Nephron progenitor cell (in vitro differentiated cells): ENCODE measurements at regions not wholly inside any gene's neighbourhood (a gene's known extent, or its start where the extent isn't known, plus 50 kb on each side); places are given as distances from the start of the nearest gene placed in this dataset.
"Not testable (repeated sequence)": the region's sequence is repeated elsewhere in the genome, so short reads cannot be mapped to it uniquely, and the experiment has no call there.

Experiments used
- DNase-seq: peaks from one replicate; pipeline ENCODE4 v3.0.0; 2021
- H3K27ac Mint-ChIP-seq: 2 replicates; pipeline ENCODE4 v1.8.0; 2021; ENCODE audit warnings: mild to moderate bottlenecking, moderate library complexity, mixed read lengths
- H3K27me3 Mint-ChIP-seq: 2 replicates; pipeline ENCODE4 v1.8.0; 2021; ENCODE audit warnings: mild to moderate bottlenecking, low read depth, mixed read lengths; ENCODE audit not compliant: poor library complexity
- H3K36me3 Mint-ChIP-seq: 2 replicates; pipeline ENCODE4 v1.8.0; 2021; ENCODE audit warnings: low read depth, mixed read lengths
- H3K4me1 Mint-ChIP-seq: 2 replicates; pipeline ENCODE4 v1.8.0; 2021; ENCODE audit warnings: mixed read lengths
- H3K4me3 Mint-ChIP-seq: 2 replicates; pipeline ENCODE4 v1.8.0; 2021; ENCODE audit warnings: mild to moderate bottlenecking, moderate library complexity, mixed read lengths
- H3K9me3 Mint-ChIP-seq: 2 replicates; pipeline ENCODE4 v1.8.0; 2021; ENCODE audit warnings: mild to moderate bottlenecking, moderate library complexity, mixed read lengths
- TF ChIP-seq, protein P1 (sequence below): fragments of 200-600 bp; sonication (generic); IDR thresholded peaks from 2 replicates; pipeline ENCODE4 v1.5.0; 2021; ENCODE audit warnings: antibody characterized with exemption

DNA sequence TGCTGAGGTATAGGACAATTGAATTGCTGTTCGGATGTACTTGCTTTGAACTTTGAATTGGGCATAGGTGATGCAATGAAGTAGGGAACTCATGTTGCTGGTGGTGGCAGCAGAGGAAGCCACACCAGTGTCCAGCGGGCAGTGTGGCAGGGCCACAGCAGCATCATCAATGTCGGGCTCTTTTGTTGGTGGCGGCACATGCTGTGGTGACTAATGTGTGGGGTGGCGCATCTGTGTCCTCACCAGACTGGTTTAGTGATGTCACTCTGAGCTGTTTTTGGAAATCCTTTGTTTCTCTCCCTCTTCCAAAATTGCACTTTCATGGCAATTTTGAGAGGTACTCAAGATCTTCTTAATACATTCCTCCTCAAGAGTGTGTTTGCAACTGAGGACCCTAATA, 187.6 kb downstream of the ETNK1 start:
- Mint-ChIP-seq H3K9me3 (no peaks in the 10 kb centered on the region), H3K27me3 (no peaks in the 10 kb centered on the region), H3K4me1 (no peaks in the 10 kb centered on the region), H3K36me3 (no peaks in the 10 kb centered on the region), H3K27ac (peak overlapping the region; percentile 27), H3K4me3 (no peak overlapping the region)
- TF ChIP-seq, protein P1, sequence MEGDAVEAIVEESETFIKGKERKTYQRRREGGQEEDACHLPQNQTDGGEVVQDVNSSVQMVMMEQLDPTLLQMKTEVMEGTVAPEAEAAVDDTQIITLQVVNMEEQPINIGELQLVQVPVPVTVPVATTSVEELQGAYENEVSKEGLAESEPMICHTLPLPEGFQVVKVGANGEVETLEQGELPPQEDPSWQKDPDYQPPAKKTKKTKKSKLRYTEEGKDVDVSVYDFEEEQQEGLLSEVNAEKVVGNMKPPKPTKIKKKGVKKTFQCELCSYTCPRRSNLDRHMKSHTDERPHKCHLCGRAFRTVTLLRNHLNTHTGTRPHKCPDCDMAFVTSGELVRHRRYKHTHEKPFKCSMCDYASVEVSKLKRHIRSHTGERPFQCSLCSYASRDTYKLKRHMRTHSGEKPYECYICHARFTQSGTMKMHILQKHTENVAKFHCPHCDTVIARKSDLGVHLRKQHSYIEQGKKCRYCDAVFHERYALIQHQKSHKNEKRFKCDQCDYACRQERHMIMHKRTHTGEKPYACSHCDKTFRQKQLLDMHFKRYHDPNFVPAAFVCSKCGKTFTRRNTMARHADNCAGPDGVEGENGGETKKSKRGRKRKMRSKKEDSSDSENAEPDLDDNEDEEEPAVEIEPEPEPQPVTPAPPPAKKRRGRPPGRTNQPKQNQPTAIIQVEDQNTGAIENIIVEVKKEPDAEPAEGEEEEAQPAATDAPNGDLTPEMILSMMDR: no peak
- DNase-seq: no peak

DNA sequence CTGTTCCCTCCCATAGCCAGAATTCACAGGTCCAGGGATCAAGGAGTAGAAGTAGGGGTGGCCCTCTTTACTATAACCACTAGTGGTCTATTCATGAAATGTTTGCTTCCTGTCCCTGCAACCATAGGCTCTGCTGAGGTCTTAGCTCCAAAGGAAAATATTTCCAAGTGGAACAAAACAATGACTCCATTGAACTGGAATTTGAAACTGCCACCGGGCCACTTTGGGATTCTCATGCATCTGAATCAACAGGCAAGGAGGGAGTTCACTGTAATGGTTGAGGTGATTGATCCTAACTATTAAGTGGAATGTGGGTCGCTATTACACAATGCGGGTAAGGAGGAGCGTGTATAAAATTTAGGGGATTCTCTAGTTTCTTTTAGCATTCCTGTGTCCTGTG, 197.0 kb downstream of the ETNK1 start:
- peaks cover 5% of the 10 kb centered on the region for H3K4me1 Mint-ChIP-seq
- H3K9me3 Mint-ChIP-seq: peaks cover 8% of the 10 kb centered on the region
- no peaks in the 10 kb centered on the region for H3K36me3 Mint-ChIP-seq
- H3K4me3 Mint-ChIP-seq: no peak overlapping the region
- no peaks in the 10 kb centered on the region for H3K27me3 Mint-ChIP-seq
- H3K27ac Mint-ChIP-seq: no peak overlapping the region
- DNase-seq: no peak
- TF ChIP-seq, protein P1: no peak

DNA sequence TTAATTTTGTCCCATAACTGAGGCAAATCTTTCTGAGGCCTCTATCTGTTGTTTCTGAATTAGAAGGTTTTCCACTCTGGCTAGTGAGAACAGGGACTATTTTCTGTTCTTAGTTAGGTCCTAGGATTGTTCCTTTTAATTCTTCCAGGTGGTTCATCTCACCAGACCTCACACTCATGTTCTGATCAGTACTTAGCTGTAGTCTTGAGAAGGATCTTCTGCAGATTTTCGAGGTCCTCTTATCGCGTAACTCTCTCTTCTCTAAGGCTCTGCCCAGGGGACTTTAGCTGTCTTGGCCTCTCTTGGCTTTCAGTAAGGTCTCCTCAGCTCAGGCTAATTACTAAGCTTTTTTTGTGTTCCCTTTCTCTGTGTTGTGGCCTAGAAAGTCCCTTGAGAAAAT, 201.1 kb downstream of the ETNK1 start:
- Mint-ChIP-seq H3K9me3 (peaks cover 32% of the 10 kb centered on the region), H3K27me3 (no peaks in the 10 kb centered on the region), H3K4me3 (no peak overlapping the region), H3K4me1 (peaks cover 10% of the 10 kb centered on the region), H3K36me3 (peaks cover 7% of the 10 kb centered on the region), H3K27ac (peak overlapping the region; percentile 65)
- TF ChIP-seq, protein P1: no peak
- DNase-seq: no peak

DNA sequence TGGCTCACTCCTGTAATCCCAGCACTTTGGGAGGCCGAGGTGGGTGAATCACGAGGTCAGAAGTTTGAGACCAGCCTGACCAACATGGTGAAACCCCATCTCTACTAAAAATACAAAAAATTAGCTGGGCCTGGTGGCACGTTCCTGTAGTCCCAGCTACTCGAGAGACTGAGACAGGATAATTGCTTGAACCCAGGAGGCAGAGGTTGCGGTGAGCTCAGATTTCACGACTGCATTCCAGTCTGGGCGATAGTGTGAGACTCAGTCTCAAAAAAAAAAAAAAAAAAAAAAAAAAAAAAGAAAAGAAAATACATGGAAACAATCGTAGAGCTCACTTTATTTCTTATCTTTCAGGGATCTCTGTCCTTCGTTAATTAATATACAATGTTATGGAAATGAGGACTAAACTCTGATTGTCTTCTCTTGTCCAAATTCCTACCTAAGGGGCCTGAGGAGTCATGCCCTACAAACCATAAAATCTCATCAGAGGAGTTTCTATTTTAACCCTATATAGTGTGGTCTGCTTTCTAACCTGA, 201.5 kb downstream of the ETNK1 start:
- Mint-ChIP-seq H3K9me3 (peaks cover 31% of the 10 kb centered on the region), H3K27ac (peak overlapping the region; percentile 65)
- H3K27me3 Mint-ChIP-seq, H3K4me1 Mint-ChIP-seq, H3K4me3 Mint-ChIP-seq, DNase-seq, H3K36me3 Mint-ChIP-seq: not testable (repeated sequence)

DNA sequence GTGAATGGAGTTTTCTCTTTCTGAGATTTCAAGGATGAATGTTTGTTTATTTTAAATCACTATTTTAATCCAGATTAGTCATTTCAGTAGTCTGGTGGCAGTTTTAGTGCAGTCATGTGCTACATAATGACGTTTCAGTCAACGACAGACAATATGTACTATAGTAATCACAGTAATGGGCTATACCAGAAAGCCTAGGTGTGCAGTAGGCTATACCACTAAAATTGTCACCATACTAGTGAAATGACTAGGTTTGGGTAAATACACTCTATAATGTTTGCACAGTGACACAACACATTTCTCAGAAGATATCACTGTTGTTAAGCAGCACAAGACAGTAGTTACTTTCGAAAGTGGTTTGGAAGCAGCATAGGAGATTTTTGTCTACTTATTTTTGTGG, 203.1 kb downstream of the ETNK1 start:
- Mint-ChIP-seq H3K4me1 (peaks cover 10% of the 10 kb centered on the region), H3K36me3 (peaks cover 7% of the 10 kb centered on the region), H3K4me3 (no peak overlapping the region), H3K27ac (no peak overlapping the region), H3K9me3 (peaks cover 23% of the 10 kb centered on the region), H3K27me3 (no peaks in the 10 kb centered on the region)
- DNase-seq: no peak
- TF ChIP-seq, protein P1: no peak

DNA sequence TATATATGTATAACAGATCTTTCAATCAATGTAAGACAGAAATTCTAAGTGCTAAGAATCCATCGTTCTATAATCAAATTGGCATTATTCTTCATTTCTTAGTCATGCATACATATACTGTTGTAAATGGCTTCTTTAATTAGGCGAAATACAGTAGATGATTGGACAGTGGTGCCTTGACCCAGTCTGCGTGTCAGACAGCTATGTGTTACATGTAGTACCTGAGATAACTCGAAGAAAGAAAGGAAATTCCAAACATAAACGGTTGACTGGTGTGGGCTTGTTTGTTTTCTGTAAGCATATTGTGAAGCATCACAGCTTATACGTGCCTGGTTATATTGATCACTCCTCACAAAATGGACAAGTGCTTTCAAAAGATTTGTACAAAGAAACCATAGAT, 210.5 kb downstream of the ETNK1 start:
- Mint-ChIP-seq H3K4me1 (no peaks in the 10 kb centered on the region), H3K27ac (no peak overlapping the region), H3K9me3 (peaks cover 3% of the 10 kb centered on the region), H3K27me3 (no peaks in the 10 kb centered on the region), H3K4me3 (no peak overlapping the region), H3K36me3 (no peaks in the 10 kb centered on the region)
- TF ChIP-seq, protein P1: no peak
- DNase-seq: no peak
